GM23338 (cell line): ENCODE measurements at regions not wholly inside any gene's neighbourhood (a gene's known extent, or its start where the extent isn't known, plus 50 kb on each side); places are given as distances from the start of the nearest gene placed in this dataset.

Experiments used
- ATAC-seq: fragments of 200-7000 bp; cut with Tn5 transposase; 3 replicates; pipeline ENCODE4 v1.9.1; 2020
- DNase-seq: peaks from one replicate; pipeline ENCODE4 v3.0.0-alpha.2; 2015; ENCODE audit warnings: low spot score
- H2AFZ ChIP-seq: fragments of 200-600 bp; sonication (generic); 2 replicates; pipeline ENCODE4 v1.8.0; 2016; ENCODE audit warnings: antibody characterized with exemption, mild to moderate bottlenecking, moderate library complexity
- H3F3A ChIP-seq: fragments of 200-600 bp; sonication (generic); replicated peaks from 2 replicates; pipeline ENCODE4 v1.8.0; 2017; ENCODE audit warnings: antibody characterized with exemption, mixed run types, low read depth
- H3K27ac ChIP-seq: fragments of 200-600 bp; sonication (generic); 2 replicates; pipeline ENCODE4 v1.6.1; 2016; ENCODE audit warnings: low read depth
- H3K27me3 ChIP-seq: fragments of 200-600 bp; sonication (generic); 2 replicates; pipeline ENCODE4 v1.8.0; 2016; ENCODE audit warnings: mild to moderate bottlenecking, mixed run types, moderate library complexity; ENCODE audit not compliant: insufficient read depth
- H3K36me3 ChIP-seq: fragments of 200-600 bp; sonication (generic); 2 replicates; pipeline ENCODE4 v1.8.0; 2016; ENCODE audit warnings: mild to moderate bottlenecking; ENCODE audit not compliant: insufficient read depth
- H3K4me1 ChIP-seq: fragments of 200-600 bp; sonication (generic); 2 replicates; pipeline ENCODE4 v1.8.0; 2016; ENCODE audit warnings: mild to moderate bottlenecking, moderate library complexity; ENCODE audit not compliant: insufficient read depth
- H3K4me2 ChIP-seq: fragments of 200-600 bp; sonication (generic); 2 replicates; pipeline ENCODE4 v1.7.1; 2017; ENCODE audit warnings: mixed run types
- H3K4me3 ChIP-seq: fragments of 200-600 bp; sonication (generic); 2 replicates; pipeline ENCODE4 v1.6.1; 2016; ENCODE audit warnings: mixed run types
- H3K79me2 ChIP-seq: fragments of 200-600 bp; sonication (generic); replicated peaks from 2 replicates; pipeline ENCODE4 v1.8.0; 2017; ENCODE audit warnings: mild to moderate bottlenecking; ENCODE audit not compliant: insufficient read depth
- H3K9me2 ChIP-seq: fragments of 200-600 bp; sonication (generic); 2 replicates; pipeline ENCODE4 v1.8.0; 2017; ENCODE audit not compliant: insufficient read depth
- H4K20me1 ChIP-seq: fragments of 200-600 bp; sonication (generic); replicated peaks from 2 replicates; pipeline ENCODE4 v1.8.0; 2017; ENCODE audit warnings: mild to moderate bottlenecking; ENCODE audit not compliant: insufficient read depth
- H3K27ac Mint-ChIP-seq: 2 replicates; pipeline ENCODE4 v1.8.0; 2020; ENCODE audit warnings: inconsistent platforms, mild to moderate bottlenecking, moderate library complexity, mixed read lengths
- H3K27me3 Mint-ChIP-seq: 3 replicates; pipeline ENCODE4 v1.8.0; 2022; ENCODE audit warnings: low read depth, mild to moderate bottlenecking, moderate library complexity, mixed read lengths, inconsistent platforms; ENCODE audit not compliant: insufficient read depth, poor library complexity
- H3K36me3 Mint-ChIP-seq: 3 replicates; pipeline ENCODE4 v1.8.0; 2021; ENCODE audit warnings: low read depth, mild to moderate bottlenecking, inconsistent platforms, moderate library complexity, mixed read lengths
- H3K4me1 Mint-ChIP-seq: 3 replicates; pipeline ENCODE4 v1.8.0; 2020; ENCODE audit warnings: mild to moderate bottlenecking, inconsistent platforms, mixed read lengths
- H3K4me3 Mint-ChIP-seq: 3 replicates; pipeline ENCODE4 v1.8.0; 2021; ENCODE audit warnings: moderate library complexity, mild to moderate bottlenecking, inconsistent platforms, mixed read lengths
- H3K9me3 Mint-ChIP-seq: 3 replicates; pipeline ENCODE4 v1.8.0; 2020; ENCODE audit warnings: moderate library complexity, mild to moderate bottlenecking, inconsistent platforms, mixed read lengths
- CREB1 ChIP-seq: fragments of 250-450 bp; sonication (Bioruptor Pico); IDR thresholded peaks from 2 replicates; pipeline ENCODE4 v1.5.0; 2020; ENCODE audit warnings: low read depth, mild to moderate bottlenecking, moderate library complexity
- CTCF ChIP-seq, 2 experiments: fragments of 200-600 bp in 1 of 2; sonication (generic) in 1 of 2; conservative IDR thresholded peaks; 2 replicates each; pipeline versions ENCODE4 v1.5.1 to v1.6.1; 2016 to 2017; ENCODE audit warnings: antibody characterized with exemption in 2 of 2, low read depth in 2 of 2, mild to moderate bottlenecking in 2 of 2, moderate library complexity in 1 of 2
- EZH2phosphoT487 ChIP-seq: fragments of 200-600 bp; sonication (generic); IDR thresholded peaks from one replicate; pipeline ENCODE4 v1.8.1; 2018; ENCODE audit warnings: antibody characterized with exemption; ENCODE audit not compliant: unreplicated experiment
- JUNB ChIP-seq: IDR thresholded peaks from one replicate; pipeline ENCODE4 v1.6.1; 2016; ENCODE audit warnings: antibody characterized with exemption; ENCODE audit not compliant: unreplicated experiment
- NANOG ChIP-seq: IDR thresholded peaks from 2 replicates; pipeline ENCODE4 v1.6.1; 2016; ENCODE audit warnings: antibody characterized with exemption, borderline replicate concordance
- POLR2AphosphoS5 ChIP-seq: IDR thresholded peaks from 2 replicates; pipeline ENCODE4 v1.6.1; 2016; ENCODE audit warnings: antibody characterized with exemption, low read depth
- STAT1 ChIP-seq: IDR thresholded peaks from one replicate; pipeline ENCODE4 v1.6.1; 2016; ENCODE audit warnings: antibody characterized with exemption; ENCODE audit not compliant: unreplicated experiment
- ZNF331 ChIP-seq: fragments of 250-450 bp; sonication (Bioruptor Pico); IDR thresholded peaks from 2 replicates; pipeline ENCODE4 v1.5.0; 2020; ENCODE audit warnings: low read depth, mild to moderate bottlenecking, moderate library complexity
- TF ChIP-seq, protein P1 (sequence below): IDR thresholded peaks from one replicate; pipeline ENCODE4 v1.6.1; 2018; ENCODE audit warnings: antibody characterized with exemption; ENCODE audit not compliant: unreplicated experiment
- TF ChIP-seq, protein P2 (sequence below): fragments of 250-450 bp; sonication (Bioruptor Pico); IDR thresholded peaks from 2 replicates; pipeline ENCODE4 v1.5.0; 2020; ENCODE audit warnings: mild to moderate bottlenecking, moderate library complexity

DNA sequence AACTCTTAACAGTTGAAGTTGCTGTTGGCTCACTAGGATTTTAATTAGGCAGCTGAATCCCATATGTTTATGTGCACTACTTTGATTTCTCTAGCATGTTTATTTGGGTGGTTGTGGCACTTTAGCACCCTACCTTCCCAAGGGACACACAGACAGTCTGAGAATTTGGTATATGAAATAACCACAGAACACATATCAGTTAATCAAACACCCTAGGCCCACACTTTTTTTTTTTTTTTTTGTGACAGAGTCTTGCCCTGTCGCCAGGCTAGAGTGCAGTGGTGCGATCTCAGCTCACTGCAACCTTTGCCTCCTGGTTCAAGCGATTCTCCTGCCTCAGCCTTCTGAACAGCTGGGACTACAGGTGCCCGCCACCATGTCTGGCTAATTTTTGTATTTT is 130.5 kb downstream of the DCK start:
- Histone ChIP-seq H2AFZ (no peak overlapping the region), H3K36me3 (0 out of 2 replicates have a peak, but pooled peaks cover 5% of the 10 kb centered on the region), H3K79me2 (no peaks in the 10 kb centered on the region), H3K9me2 (no peaks in the 10 kb centered on the region), H4K20me1 (no peaks in the 10 kb centered on the region), H3K27me3 (no peaks in the 10 kb centered on the region), H3K27ac (no peak overlapping the region), H3K4me2 (no peak overlapping the region), H3F3A (no peaks in the 10 kb centered on the region), H3K4me3 (no peak overlapping the region), H3K4me1 (no peaks in the 10 kb centered on the region)
- Mint-ChIP-seq H3K4me3 (no peak overlapping the region), H3K9me3 (peaks cover 18% of the 10 kb centered on the region), H3K27me3 (no peaks in the 10 kb centered on the region), H3K36me3 (peaks cover 9% of the 10 kb centered on the region; the same call in 2 of the 3 replicates), H3K4me1 (no peaks in the 10 kb centered on the region), H3K27ac (no peak overlapping the region)
- ATAC-seq, result no peak
- no peak for TF ChIP-seq POLR2AphosphoS5
- no peak for TF ChIP-seq NANOG
- TF ChIP-seq CREB1, result no peak
- TF ChIP-seq ZNF331, result no peak
- TF ChIP-seq CTCF (conservative IDR thresholded peaks at IDR 0.05; ENCODE audit: low read depth in 2 of 2), result no peak
- TF ChIP-seq, protein P1, sequence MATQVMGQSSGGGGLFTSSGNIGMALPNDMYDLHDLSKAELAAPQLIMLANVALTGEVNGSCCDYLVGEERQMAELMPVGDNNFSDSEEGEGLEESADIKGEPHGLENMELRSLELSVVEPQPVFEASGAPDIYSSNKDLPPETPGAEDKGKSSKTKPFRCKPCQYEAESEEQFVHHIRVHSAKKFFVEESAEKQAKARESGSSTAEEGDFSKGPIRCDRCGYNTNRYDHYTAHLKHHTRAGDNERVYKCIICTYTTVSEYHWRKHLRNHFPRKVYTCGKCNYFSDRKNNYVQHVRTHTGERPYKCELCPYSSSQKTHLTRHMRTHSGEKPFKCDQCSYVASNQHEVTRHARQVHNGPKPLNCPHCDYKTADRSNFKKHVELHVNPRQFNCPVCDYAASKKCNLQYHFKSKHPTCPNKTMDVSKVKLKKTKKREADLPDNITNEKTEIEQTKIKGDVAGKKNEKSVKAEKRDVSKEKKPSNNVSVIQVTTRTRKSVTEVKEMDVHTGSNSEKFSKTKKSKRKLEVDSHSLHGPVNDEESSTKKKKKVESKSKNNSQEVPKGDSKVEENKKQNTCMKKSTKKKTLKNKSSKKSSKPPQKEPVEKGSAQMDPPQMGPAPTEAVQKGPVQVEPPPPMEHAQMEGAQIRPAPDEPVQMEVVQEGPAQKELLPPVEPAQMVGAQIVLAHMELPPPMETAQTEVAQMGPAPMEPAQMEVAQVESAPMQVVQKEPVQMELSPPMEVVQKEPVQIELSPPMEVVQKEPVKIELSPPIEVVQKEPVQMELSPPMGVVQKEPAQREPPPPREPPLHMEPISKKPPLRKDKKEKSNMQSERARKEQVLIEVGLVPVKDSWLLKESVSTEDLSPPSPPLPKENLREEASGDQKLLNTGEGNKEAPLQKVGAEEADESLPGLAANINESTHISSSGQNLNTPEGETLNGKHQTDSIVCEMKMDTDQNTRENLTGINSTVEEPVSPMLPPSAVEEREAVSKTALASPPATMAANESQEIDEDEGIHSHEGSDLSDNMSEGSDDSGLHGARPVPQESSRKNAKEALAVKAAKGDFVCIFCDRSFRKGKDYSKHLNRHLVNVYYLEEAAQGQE, result no peak
- TF ChIP-seq EZH2phosphoT487, result no peak
- DNase-seq, result no peak

DNA sequence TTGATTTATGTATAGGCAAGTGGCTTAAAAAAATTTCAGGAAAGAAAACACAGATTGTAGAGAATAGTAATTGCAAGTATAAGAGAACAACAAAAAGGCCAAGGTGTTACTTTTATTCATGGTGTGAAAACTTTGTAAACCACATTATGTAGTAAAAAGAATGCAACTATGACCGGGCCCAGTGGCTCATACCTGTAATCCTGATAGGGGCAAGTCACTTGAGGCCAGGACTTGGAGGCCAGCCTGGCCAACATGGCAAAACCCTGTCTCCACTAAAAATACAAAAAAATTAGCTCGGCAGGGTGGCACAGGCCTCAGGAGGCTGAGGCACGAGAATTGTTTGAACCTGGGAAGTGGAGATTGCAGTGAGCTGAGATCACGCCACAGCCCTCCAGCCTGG is 131.7 kb downstream of the DCK start:
- no peaks in the 10 kb centered on the region for H3K4me1 ChIP-seq
- H4K20me1 ChIP-seq, result no peaks in the 10 kb centered on the region
- H3K36me3 Mint-ChIP-seq, result peaks cover 9% of the 10 kb centered on the region; the same call in 2 of the 3 replicates
- no peaks in the 10 kb centered on the region for H3K79me2 ChIP-seq
- H3K27me3 ChIP-seq, result no peaks in the 10 kb centered on the region
- H3K4me2 ChIP-seq, result no peak overlapping the region
- ATAC-seq (no peak), DNase-seq (no peak)
- no peaks in the 10 kb centered on the region for H3K27me3 Mint-ChIP-seq
- peaks cover 15% of the 10 kb centered on the region for H3K9me3 Mint-ChIP-seq
- H3K27ac ChIP-seq, result no peak overlapping the region
- H3F3A ChIP-seq, result no peaks in the 10 kb centered on the region
- H2AFZ ChIP-seq, result no peak overlapping the region
- H3K4me1 Mint-ChIP-seq, result no peaks in the 10 kb centered on the region
- H3K4me3 Mint-ChIP-seq, result no peak overlapping the region
- 0 out of 2 replicates have a peak, but pooled peaks cover 5% of the 10 kb centered on the region for H3K36me3 ChIP-seq
- TF ChIP-seq ZNF331 (no peak), JUNB (no peak), STAT1 (no peak), CREB1 (no peak)
- TF ChIP-seq, protein P2, sequence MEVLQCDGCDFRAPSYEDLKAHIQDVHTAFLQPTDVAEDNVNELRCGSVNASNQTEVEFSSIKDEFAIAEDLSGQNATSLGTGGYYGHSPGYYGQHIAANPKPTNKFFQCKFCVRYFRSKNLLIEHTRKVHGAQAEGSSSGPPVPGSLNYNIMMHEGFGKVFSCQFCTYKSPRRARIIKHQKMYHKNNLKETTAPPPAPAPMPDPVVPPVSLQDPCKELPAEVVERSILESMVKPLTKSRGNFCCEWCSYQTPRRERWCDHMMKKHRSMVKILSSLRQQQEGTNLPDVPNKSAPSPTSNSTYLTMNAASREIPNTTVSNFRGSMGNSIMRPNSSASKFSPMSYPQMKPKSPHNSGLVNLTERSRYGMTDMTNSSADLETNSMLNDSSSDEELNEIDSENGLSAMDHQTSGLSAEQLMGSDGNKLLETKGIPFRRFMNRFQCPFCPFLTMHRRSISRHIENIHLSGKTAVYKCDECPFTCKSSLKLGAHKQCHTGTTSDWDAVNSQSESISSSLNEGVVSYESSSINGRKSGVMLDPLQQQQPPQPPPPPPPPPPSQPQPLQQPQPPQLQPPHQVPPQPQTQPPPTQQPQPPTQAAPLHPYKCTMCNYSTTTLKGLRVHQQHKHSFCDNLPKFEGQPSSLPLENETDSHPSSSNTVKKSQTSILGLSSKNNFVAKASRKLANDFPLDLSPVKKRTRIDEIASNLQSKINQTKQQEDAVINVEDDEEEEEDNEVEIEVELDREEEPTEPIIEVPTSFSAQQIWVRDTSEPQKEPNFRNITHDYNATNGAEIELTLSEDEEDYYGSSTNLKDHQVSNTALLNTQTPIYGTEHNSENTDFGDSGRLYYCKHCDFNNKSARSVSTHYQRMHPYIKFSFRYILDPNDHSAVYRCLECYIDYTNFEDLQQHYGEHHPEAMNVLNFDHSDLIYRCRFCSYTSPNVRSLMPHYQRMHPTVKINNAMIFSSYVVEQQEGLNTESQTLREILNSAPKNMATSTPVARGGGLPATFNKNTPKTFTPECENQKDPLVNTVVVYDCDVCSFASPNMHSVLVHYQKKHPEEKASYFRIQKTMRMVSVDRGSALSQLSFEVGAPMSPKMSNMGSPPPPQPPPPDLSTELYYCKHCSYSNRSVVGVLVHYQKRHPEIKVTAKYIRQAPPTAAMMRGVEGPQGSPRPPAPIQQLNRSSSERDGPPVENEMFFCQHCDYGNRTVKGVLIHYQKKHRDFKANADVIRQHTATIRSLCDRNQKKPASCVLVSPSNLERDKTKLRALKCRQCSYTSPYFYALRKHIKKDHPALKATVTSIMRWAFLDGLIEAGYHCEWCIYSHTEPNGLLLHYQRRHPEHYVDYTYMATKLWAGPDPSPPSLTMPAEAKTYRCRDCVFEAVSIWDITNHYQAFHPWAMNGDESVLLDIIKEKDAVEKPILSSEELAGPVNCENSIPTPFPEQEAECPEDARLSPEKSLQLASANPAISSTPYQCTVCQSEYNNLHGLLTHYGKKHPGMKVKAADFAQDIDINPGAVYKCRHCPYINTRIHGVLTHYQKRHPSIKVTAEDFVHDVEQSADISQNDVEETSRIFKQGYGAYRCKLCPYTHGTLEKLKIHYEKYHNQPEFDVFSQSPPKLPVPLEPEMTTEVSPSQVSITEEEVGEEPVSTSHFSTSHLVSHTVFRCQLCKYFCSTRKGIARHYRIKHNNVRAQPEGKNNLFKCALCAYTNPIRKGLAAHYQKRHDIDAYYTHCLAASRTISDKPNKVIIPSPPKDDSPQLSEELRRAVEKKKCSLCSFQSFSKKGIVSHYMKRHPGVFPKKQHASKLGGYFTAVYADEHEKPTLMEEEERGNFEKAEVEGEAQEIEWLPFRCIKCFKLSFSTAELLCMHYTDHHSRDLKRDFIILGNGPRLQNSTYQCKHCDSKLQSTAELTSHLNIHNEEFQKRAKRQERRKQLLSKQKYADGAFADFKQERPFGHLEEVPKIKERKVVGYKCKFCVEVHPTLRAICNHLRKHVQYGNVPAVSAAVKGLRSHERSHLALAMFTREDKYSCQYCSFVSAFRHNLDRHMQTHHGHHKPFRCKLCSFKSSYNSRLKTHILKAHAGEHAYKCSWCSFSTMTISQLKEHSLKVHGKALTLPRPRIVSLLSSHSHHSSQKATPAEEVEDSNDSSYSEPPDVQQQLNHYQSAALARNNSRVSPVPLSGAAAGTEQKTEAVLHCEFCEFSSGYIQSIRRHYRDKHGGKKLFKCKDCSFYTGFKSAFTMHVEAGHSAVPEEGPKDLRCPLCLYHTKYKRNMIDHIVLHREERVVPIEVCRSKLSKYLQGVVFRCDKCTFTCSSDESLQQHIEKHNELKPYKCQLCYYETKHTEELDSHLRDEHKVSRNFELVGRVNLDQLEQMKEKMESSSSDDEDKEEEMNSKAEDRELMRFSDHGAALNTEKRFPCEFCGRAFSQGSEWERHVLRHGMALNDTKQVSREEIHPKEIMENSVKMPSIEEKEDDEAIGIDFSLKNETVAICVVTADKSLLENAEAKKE (CRISPR knock-in tag), result no peak
- no peak overlapping the region for H3K4me3 ChIP-seq
- no peak overlapping the region for H3K27ac Mint-ChIP-seq
- H3K9me2 ChIP-seq, result no peaks in the 10 kb centered on the region
